Hematopoietic multipotent progenitor cell treated with erythropoietin and hydrocortisone succinate and interleukin-3 and kit ligand, for 15 days (in vitro differentiated cells): ENCODE measurements at regions not wholly inside any gene's neighbourhood (a gene's known extent, or its start where the extent isn't known, plus 50 kb on each side); places are given as distances from the start of the nearest gene placed in this dataset.

Experiments
- DNase-seq: peaks from one replicate; pipeline ENCODE4 v3.0.0-alpha.2; 2015; ENCODE audit warnings: low spot score

GRCh38 chr5:124692950-124693349 lies 53.5 kb downstream of the ZNF608 start:
- no peak for DNase-seq

GRCh38 chr5:124692324-124692723 lies 54.1 kb downstream of the ZNF608 start:
- no peak for DNase-seq

- no peak for DNase-seq
Measured at GRCh38 chr5:124689653-124690052, 56.8 kb downstream of the ZNF608 start.

GRCh38 chr5:124686239-124687004 lies 60.0 kb downstream of the ZNF608 start:
- DNase-seq: no peak

GRCh38 chr5:124685404-124685930 lies 61.0 kb downstream of the ZNF608 start:
- no peak for DNase-seq

GRCh38 chr5:124683917-124684555 lies 62.4 kb downstream of the ZNF608 start:
- no peak for DNase-seq

DNA sequence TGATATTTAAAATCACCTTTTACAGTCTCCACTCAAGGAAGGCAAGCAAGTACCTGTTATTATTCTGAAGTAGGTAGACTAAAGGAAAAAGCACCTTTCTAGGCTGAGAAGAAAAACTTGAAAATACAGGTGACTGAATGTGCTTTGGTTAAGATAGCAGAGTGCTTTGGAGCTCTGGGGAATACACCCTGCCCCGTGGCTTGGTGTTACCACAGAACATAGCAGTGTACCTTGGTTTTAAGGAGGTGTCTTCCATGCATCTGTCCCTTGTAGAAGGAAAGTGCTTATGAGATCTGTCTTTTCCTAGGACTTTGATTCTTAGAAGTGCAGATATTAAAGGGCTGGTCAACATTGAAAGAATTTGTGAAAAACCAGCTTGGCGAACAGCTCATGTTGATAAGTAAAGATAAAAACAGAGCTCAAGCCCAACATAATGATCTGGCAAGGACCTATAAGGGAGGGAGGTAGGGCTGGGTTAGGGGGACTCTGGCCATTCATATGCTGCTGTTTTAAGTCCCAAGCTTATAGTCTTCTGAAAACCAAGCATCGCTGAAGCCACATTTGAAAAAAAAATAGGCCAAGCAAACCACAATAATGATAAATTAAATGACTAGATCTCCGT lies 66.8 kb downstream of the ZNF608 start:
- DNase-seq: no peak

DNA sequence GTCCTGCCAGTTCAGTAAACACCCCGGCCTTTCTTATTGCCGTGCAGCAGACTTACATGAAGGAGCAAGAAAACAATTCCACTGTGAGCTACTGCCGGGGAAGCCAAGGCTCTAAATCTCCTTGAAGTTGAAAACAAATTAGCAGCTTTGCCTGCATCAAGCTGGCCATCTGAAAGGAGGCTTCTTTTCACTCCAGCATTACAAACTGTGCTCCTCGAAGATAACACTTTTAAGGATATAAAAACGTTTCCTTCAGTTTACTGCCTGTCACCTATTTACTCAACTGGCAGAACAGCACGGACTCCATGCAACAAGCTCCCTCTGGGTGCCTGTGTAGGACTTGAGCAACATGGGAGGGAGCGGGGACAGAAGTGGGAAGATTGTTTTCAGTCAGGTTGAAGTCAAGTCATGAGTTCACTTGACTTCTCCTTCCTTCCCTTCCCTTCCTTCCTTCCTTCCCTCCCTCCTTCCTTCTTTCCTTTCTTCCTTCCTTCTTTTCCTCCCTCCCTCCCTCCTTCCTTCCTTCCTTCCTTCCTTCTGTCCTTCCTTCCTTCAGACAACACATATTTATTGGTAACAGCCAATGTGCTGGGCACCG lies 67.4 kb downstream of the ZNF608 start:
- DNase-seq: no peak

DNA sequence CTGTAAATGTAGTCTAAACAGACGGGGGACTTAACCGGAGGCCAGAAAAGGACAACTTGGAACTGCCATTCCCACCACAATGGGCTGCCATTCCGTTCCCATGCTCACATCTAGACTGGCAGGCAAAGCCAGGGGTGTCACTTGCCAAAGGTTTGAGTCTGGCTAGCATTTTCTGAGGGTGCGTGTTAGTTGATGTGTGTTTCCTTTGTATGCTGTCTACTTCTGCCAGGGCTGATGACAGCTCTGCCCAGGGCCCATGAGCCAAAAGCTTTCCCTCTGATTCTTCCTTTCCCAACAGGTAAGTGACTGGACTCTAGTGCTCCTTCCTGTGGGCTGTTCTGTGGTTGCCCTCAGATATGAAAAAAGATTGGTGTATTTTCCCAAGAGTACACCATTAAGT lies 68.0 kb downstream of the ZNF608 start:
- DNase-seq: no peak

DNA sequence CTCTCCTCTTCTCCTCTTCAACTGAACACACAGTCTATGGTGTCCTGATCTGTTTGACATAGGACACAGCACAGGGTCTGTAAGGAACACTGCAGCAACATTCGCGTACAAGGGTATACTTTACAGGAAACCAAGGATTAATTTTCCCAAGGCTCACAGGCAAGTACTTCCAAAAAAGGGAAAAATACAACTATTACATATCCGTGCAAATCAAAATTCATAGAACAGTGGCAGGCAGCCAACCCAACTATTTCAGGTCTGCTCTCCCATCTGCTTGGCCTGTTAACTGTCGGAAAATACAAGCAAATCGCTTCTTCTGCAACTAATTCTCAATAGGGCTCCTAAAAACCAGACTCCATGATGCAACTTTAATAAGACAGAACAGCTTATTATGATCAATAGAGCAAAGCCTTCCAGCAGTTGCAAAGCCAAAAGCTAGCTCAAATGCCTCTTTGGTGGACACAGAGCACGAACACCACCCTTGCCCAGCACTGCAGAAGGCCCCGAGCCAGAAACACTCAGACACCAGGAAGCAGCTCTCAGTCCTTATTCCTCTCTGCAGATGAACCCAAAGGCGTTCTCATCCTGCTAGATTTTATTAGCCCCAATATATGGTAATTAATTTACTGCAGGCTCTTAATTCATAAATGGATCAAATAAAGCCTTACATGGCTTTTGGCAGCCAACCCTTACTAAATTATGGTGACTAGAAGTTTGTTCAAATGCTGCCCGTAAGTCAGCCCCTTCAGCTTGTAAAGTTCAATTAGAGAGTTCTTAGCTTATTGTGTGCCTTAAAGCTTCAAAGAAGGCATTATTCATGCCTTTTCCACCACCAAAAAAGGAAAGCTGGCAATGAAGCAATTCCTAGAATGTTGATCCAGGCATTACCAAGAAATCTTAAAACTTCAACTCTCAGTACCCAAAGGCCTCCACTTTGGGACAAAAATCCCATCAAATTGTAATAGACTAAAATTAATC lies 68.8 kb downstream of the ZNF608 start:
- DNase-seq: no peak

DNA sequence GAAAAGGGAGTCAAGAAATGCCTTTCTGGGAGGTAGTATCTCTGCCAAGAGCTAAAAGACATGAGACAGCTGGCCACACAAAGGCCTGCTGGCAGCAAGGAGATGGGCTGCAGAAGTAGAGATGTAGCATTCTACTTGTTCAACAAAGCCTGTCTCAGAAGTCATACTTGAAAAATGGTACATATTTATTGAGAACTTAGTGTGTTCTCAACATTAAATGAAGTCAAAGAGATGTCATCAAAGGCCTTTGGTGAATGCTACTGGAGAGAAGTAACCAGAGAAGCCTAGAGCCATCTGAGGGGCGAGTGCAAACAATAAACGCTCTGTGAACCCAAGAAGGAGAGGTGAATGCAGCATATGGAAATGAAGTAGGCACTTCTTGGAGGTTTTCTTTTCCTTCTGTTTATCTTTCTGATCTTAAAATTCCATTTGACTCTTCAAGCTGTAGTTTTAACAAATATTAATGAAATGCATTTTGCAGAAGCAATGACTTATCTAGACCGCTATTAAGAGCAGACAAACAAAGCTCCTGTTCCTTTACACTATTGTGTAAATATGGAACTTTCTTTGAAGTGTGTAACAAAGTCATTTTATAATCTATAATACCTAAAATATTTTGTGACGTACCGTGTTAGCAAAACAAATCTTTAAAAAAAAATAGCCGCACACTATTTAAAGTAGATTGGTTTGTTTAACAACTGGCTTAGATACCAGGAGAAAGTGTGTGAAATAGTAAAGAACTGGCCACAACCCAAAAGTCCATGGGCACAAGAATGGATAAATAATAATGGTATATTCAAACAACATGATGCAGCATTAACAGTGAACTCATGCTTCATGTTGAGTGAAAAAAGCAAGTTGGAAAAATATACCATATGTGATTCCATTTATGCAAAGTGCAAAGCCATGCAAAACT lies 70.2 kb downstream of the ZNF608 start:
- no peak for DNase-seq

DNA sequence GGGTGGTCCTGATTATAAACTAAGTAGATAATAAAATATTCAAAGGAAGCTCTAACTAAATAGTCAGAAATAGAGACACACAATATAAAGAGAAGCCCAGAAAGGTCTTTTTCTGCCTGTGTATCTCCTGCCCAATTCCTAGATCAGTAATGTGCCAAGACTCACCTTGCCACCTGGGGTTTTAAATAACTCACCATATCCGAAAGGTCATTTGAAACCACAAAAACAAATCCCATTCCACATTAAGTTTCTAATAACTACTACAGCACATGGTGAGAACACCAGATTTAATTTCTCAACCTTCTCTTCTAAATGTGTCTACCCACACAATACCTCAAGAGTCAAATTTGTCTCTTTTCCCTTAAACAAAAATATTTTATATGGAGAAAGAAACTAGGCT lies 75.2 kb downstream of the ZNF608 start:
- DNase-seq: no peak

DNA sequence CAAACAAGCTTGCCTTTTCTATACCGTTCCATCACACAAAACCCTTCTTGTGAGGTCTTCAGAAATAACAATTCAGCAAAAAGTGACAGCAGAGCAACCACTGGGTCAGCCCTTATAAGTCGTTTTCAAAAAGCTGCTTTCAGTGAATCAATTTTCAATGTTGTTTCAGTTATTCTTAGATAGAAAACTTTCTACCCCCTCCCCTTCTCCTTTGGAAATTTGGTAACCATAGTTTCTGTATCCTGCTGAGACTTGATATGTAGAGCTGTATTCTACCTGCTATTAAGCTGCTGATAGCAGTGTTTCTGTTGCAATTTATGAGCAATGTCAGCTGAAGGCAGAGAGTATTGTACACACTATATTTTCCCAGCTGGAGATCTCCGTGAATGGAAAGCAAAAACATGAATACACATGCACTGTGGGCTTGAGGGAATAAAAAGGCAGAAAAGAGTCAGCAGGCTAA lies 75.7 kb downstream of the ZNF608 start:
- DNase-seq: no peak

DNA sequence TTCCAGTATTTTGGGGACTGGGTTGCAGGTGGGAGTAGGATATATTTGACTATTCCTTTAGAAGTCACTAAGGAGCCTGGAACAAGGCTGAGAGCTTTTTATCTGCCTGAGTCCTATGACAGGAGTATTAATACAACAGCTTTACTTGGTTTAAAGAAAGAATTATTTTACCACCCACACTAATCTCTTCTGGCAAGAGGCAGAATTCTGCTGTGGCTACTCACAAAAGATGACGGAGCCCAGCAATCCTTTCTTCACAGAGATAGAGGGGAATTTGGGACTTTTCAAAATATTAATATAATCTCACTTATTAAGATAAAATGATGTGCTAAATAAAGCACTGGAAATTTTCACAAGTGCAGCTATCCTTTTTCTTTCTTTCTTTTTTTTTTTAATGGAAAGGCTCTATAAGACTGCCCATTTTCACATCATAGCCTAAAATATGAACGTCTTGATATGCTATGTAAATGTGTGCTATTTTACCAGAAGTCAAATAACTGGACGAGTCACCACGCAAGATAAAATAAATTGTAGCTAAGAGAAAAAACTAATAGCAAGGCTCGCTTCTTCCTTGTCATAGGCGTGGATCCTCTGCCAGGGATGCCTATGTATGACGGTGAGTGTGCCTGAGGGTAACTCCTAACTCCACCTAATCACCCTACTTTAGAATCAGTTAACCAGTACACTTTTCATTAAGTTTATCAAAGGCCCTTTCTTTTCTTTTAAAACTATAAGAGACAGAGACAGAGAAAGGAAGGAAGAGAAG lies 76.3 kb downstream of the ZNF608 start:
- no peak for DNase-seq

- no peak for DNase-seq
Measured at GRCh38 chr5:124669300-124669648, 77.2 kb downstream of the ZNF608 start.

- DNase-seq: no peak
Measured at GRCh38 chr5:124668353-124669299, 77.8 kb downstream of the ZNF608 start.

GRCh38 chr5:124665625-124666024 lies 80.8 kb downstream of the ZNF608 start:
- DNase-seq: no peak

DNA sequence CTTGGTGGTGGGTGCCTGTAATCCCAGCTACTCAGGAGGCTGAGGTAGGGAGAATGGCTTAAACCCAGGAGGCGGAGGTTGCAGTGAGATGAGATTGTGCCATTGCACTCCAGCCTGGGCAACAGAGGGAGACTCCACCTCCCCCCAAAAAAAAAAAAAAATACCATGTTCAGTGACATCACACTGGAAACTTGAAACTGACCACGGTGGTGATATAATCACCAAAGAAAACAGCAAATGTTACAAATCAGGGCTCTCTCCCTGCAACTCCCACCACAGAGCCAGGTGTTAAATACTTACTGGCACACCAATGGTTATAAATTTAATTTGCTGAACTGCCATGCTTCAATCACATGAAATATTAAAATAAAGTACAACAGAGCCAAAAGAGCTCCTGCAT lies 81.4 kb downstream of the ZNF608 start:
- DNase-seq: no peak
